Tongue (tissue), 1 donor: ENCODE measurements at regions not wholly inside any gene's neighbourhood (a gene's known extent, or its start where the extent isn't known, plus 50 kb on each side); places are given as distances from the start of the nearest gene placed in this dataset.

Source experiments
- DNase-seq: peaks from one replicate; pipeline ENCODE4 v3.0.0-alpha.2; 2015

- peak; percentile 7 for DNase-seq
Observed at GRCh38 chr15:47412136-47412535, 305.2 kb upstream of the SEMA6D start.

GRCh38 chr15:47412802-47413201 lies 304.5 kb upstream of the SEMA6D start:
- no peak for DNase-seq

- DNase-seq, result no peak
Observed at GRCh38 chr15:47414207-47414606, 303.1 kb upstream of the SEMA6D start.

GRCh38 chr15:47415539-47415971 lies 301.8 kb upstream of the SEMA6D start:
- no peak for DNase-seq

GRCh38 chr15:47422881-47423665 lies 294.2 kb upstream of the SEMA6D start:
- DNase-seq, result no peak

- DNase-seq, result no peak
Observed at GRCh38 chr15:47427463-47427862, 289.8 kb upstream of the SEMA6D start.

- no peak for DNase-seq
Observed at GRCh38 chr15:47429376-47429775, 287.9 kb upstream of the SEMA6D start.

GRCh38 chr15:47431501-47431900 lies 285.8 kb upstream of the SEMA6D start:
- DNase-seq, result no peak

- no peak for DNase-seq
Observed at GRCh38 chr15:47432826-47433225, 284.5 kb upstream of the SEMA6D start.

- peak; percentile 18 for DNase-seq
Observed at GRCh38 chr15:47434596-47434995, 282.7 kb upstream of the SEMA6D start.

- no peak for DNase-seq
Observed at GRCh38 chr15:47437491-47437890, 279.8 kb upstream of the SEMA6D start.

- peak; percentile 62 for DNase-seq
Observed at GRCh38 chr15:47439146-47440111, 277.9 kb upstream of the SEMA6D start.

GRCh38 chr15:47442371-47442770 lies 274.9 kb upstream of the SEMA6D start:
- no peak for DNase-seq

- no peak for DNase-seq
Observed at GRCh38 chr15:47443839-47444238, 273.5 kb upstream of the SEMA6D start.

- no peak for DNase-seq
Observed at GRCh38 chr15:47445723-47446392, 271.4 kb upstream of the SEMA6D start.

- DNase-seq, result no peak
Observed at GRCh38 chr15:47460795-47461573, 256.3 kb upstream of the SEMA6D start.

GRCh38 chr15:47461652-47462141 lies 255.6 kb upstream of the SEMA6D start:
- DNase-seq, result no peak

GRCh38 chr15:47466357-47466756 lies 250.9 kb upstream of the SEMA6D start:
- DNase-seq, result no peak

- DNase-seq, result no peak
Observed at GRCh38 chr15:47470983-47471382, 246.3 kb upstream of the SEMA6D start.

GRCh38 chr15:47473106-47473725 lies 244.1 kb upstream of the SEMA6D start:
- peak; percentile 63 for DNase-seq

GRCh38 chr15:47473832-47474231 lies 243.5 kb upstream of the SEMA6D start:
- peak; percentile 92 for DNase-seq
